Duodenal mucosa (tissue), 2 donors: ENCODE measurements at regions not wholly inside any gene's neighbourhood (a gene's known extent, or its start where the extent isn't known, plus 50 kb on each side); places are given as distances from the start of the nearest gene placed in this dataset.

Source experiments
- H3K27ac ChIP-seq: one replicate; pipeline ENCODE4 v1.7.0; 2013; ENCODE audit warnings: low read depth, low read length
- H3K27me3 ChIP-seq, 2 donors: one replicate each; pipeline ENCODE4 v1.7.0; 2013; ENCODE audit warnings: low read length in 2 of 2, control low read depth in 1 of 2; ENCODE audit not compliant: insufficient read depth in 2 of 2, control insufficient read depth in 1 of 2
- H3K36me3 ChIP-seq, 2 donors: one replicate each; pipeline ENCODE4 v1.7.0; 2013; ENCODE audit warnings: low read length in 2 of 2, control low read depth in 1 of 2; ENCODE audit not compliant: insufficient read depth in 2 of 2, control insufficient read depth in 1 of 2
- H3K4me1 ChIP-seq, 2 donors: one replicate each; pipeline ENCODE4 v1.7.0; 2013; ENCODE audit warnings: low read length in 2 of 2, control low read depth in 1 of 2; ENCODE audit not compliant: insufficient read depth in 2 of 2, control insufficient read depth in 1 of 2
- H3K4me3 ChIP-seq, 2 donors: one replicate each; pipeline ENCODE4 v1.7.0; 2013; ENCODE audit warnings: low read length in 2 of 2, low read depth in 1 of 2
- H3K9ac ChIP-seq, 2 donors: one replicate each; pipeline ENCODE4 v1.7.0; 2013; ENCODE audit warnings: low read length in 2 of 2, low read depth in 1 of 2
- H3K9me3 ChIP-seq, 2 donors: one replicate each; pipeline ENCODE4 v1.7.0; 2013; ENCODE audit warnings: low read length in 2 of 2, control low read depth in 1 of 2; ENCODE audit not compliant: control insufficient read depth in 1 of 2

DNA sequence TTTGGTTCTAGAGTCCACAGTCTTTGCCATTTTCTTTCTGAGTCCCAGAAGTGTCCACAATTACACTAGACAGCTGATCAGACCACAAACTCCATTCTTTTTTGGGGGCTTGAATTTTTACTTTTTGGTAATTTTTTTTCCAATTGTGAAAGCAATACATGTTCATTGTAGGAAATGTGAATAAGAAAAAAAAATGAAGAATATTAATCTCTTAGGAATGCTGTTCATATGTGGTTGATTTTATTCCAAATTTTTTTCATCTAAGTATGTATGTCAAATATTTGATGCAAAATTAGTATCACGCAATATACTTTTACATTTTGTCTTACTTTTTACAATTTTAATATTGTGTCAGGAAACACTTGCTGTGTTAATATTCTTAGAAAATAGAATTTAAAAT, 76.4 kb upstream of the ETS2 start:
- peaks cover 1 to 4% of the 10 kb centered on the region in 2 donors for H3K4me1 ChIP-seq
- H3K9me3 ChIP-seq = peaks cover 10 to 12% of the 10 kb centered on the region in 2 donors
- no peaks in the 10 kb centered on the region for H3K36me3 ChIP-seq
- no peak overlapping the region for H3K9ac ChIP-seq
- H3K27ac ChIP-seq = no peak overlapping the region
- H3K4me3 ChIP-seq = no peak overlapping the region
- no peaks in the 10 kb centered on the region for H3K27me3 ChIP-seq

DNA sequence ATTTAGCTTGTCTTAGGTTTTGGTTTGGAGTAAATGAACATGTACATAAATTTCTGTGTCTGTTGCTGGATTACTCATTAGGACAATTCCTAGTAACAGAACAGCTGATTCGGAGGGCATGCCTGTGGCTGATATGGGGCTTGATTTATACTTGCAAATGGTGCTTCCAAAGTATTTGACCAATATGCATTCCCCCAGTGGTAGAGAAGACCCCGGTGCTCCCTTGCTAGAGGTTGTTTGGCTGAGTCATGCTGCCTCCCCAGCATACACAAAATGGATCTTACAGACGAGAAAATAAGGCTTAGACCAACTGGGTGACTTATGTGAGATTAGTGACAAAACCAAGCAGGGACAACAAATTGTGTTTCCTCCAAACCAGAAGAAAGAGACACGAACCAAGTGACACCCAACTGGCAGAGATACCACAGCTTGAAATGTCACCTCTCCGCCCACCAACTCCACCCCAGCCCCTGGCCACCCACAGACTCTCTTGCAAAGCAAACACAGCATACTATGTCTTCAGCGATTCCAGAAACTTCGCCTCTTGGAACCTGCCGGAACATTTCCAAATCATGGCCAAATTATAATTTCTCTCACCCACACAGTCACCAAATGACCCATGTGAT, 75.9 kb upstream of the ETS2 start:
- H3K27ac ChIP-seq = no peak overlapping the region

GRCh38 chr21:38733972-38734546, 71.7 kb upstream of the ETS2 start:
- H3K9ac ChIP-seq = peak overlapping the region; percentile 42 to 63
- no peaks in the 10 kb centered on the region for H3K9me3 ChIP-seq
- peak overlapping the region; percentile 58 for H3K27ac ChIP-seq
- H3K27me3 ChIP-seq = no peaks in the 10 kb centered on the region
- no peaks in the 10 kb centered on the region for H3K36me3 ChIP-seq
- H3K4me1 ChIP-seq = peaks cover 7 to 15% of the 10 kb centered on the region in 2 donors
- peak overlapping the region; percentile 71 to 80 for H3K4me3 ChIP-seq

More for the DNA sequence above, 75.9 kb upstream of the ETS2 start:
- Histone ChIP-seq H3K4me1 (peaks cover 7% of the 10 kb centered on the region in 2 donors), H3K9ac (no peak overlapping the region), H3K36me3 (no peaks in the 10 kb centered on the region), H3K27me3 (no peaks in the 10 kb centered on the region), H3K4me3 (no peak overlapping the region), H3K9me3 (peaks cover 7 to 12% of the 10 kb centered on the region in 2 donors)

- Histone ChIP-seq H3K9ac (peak overlapping the region; percentile 42 to 63), H3K27ac (peak overlapping the region; percentile 58), H3K36me3 (no peaks in the 10 kb centered on the region), H3K4me1 (peaks cover 7 to 17% of the 10 kb centered on the region in 2 donors), H3K27me3 (no peaks in the 10 kb centered on the region), H3K9me3 (no peaks in the 10 kb centered on the region), H3K4me3 (peak overlapping the region; percentile 71 to 80)
Observed at GRCh38 chr21:38734646-38735365, 70.9 kb upstream of the ETS2 start.

DNA sequence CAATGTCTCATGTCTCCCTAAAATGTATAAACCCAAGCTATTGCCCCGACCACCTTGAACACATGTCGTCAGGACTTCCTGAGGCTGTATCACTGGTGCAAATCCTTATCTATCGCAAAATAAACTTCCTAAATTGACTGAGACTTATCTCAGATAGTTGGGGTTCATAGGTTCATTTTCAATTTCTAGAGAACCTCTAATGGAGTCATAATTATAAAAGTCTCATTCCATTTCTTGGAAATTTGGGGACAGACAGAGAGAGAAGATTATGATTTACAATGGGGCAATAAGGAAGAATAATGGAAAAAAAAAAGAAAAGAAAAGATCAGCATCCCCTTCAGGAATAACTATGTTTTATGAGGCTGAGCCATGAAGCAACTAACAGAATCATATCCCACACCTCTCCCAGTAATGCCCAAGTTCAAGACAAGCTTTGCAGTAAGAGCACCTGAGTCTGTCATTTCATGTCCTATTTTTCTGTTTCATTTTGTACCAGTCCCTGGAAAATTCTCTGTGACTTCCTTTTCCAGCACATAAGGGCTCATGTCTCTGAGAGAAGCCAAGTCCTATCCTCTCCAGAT, 70.0 kb upstream of the ETS2 start:
- H3K27ac ChIP-seq = no peak overlapping the region
- H3K4me3 ChIP-seq = no peak overlapping the region
- H3K9ac ChIP-seq = no peak overlapping the region
- peaks cover 7 to 21% of the 10 kb centered on the region in 2 donors for H3K4me1 ChIP-seq
- no peaks in the 10 kb centered on the region for H3K36me3 ChIP-seq
- H3K9me3 ChIP-seq = no peaks in the 10 kb centered on the region
- no peaks in the 10 kb centered on the region for H3K27me3 ChIP-seq

GRCh38 chr21:38740090-38740489, 65.6 kb upstream of the ETS2 start:
- H3K36me3 ChIP-seq = no peaks in the 10 kb centered on the region
- H3K27ac ChIP-seq = no peak overlapping the region
- peaks cover 11 to 38% of the 10 kb centered on the region in 2 donors for H3K4me1 ChIP-seq
- H3K27me3 ChIP-seq = no peaks in the 10 kb centered on the region
- no peaks in the 10 kb centered on the region for H3K9me3 ChIP-seq
- peak overlapping the region in 1 of 2 donors; percentile 20 for H3K9ac ChIP-seq
- H3K4me3 ChIP-seq = peak overlapping the region in 1 of 2 donors; percentile 24

DNA sequence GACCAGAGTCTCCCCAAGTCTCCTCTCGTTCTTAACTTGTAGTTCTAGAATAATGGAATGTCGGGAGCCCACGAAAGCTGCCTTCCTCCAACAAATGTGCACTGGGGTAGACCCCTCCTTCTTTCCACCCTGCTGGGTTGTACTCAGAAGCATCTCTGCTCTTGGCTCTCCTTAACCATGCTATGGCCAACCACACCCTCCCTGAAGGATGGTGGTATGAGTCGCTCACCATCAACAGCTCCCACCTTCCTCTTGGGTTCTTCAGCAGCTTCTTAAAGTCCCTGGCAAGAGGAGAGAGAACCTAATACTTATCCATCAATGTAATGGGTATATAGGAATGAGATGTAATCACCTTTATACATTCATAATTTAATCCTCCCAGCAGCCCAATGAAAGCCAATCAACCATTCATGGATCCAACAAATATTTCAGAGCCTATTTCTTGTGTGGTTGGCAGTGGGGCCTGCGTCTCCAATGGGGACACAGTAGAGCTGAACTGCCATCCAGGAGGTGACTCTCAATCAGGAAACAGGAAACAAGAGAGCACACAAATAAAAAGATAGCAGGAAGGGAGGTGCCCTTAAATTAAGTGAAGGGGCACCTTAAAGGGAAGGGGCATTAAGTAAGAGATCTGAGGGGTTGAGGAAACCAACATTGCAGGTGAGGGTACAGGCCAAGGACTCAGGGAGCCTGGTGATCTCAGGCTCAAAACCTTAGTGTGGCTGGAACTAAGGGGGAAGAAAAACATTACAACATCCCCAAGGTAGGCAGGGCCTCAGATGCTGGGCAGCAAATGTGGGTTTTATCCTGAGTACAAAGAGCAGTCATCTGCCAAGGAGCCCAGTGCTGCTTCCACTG, 64.4 kb upstream of the ETS2 start:
- H3K9ac ChIP-seq = no peak overlapping the region
- H3K4me3 ChIP-seq = no peak overlapping the region
- no peak overlapping the region for H3K27ac ChIP-seq

GRCh38 chr21:38741950-38742256, 63.8 kb upstream of the ETS2 start:
- no peaks in the 10 kb centered on the region for H3K27me3 ChIP-seq
- H3K9ac ChIP-seq = no peak overlapping the region
- H3K4me1 ChIP-seq = peaks cover 11 to 34% of the 10 kb centered on the region in 2 donors
- H3K4me3 ChIP-seq = no peak overlapping the region
- H3K9me3 ChIP-seq = no peaks in the 10 kb centered on the region
- H3K27ac ChIP-seq = no peak overlapping the region
- no peaks in the 10 kb centered on the region for H3K36me3 ChIP-seq

More for the DNA sequence above, 64.4 kb upstream of the ETS2 start:
- no peaks in the 10 kb centered on the region for H3K9me3 ChIP-seq
- peaks cover 11 to 32% of the 10 kb centered on the region in 2 donors for H3K4me1 ChIP-seq
- H3K36me3 ChIP-seq = no peaks in the 10 kb centered on the region
- H3K27me3 ChIP-seq = no peaks in the 10 kb centered on the region

DNA sequence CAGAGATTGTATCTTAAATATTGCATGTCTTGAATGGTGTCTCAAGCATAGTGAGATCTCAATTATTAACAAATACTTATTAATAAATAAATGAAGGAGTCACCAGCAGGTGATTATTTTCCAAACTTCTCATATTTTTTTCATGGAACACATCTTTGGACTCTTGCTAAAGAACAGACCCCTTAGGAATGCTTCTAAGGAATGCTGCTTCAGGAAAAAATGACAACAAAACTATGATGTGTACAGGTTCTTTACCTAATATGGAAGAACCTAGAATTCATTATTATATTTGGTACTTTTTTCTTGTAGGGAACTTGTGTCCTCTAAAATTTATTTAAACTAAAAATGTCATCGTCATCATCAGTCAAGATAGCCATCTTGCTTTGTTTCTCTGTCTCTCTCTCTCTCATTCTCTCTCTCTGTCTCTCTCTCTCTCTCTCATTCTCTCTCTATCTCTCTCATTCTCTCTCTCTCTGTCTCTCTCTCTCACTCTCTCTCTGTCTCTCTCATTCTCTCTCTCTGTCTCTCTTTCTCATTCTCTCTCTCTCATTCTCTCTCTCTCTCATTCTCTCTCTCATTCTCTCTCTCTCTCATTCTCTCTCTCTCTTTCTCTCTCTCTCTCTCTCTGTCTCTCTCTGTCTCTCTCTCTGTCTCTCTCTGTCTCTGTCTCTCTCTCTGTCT, 63.0 kb upstream of the ETS2 start:
- Histone ChIP-seq H3K4me3 (no peak overlapping the region), H3K9ac (no peak overlapping the region), H3K4me1 (peaks cover 12 to 41% of the 10 kb centered on the region in 2 donors), H3K9me3 (no peaks in the 10 kb centered on the region), H3K27me3 (no peaks in the 10 kb centered on the region), H3K36me3 (no peaks in the 10 kb centered on the region), H3K27ac (no peak overlapping the region)
